Right lobe of liver (tissue), 4 donors: ENCODE measurements at regions not wholly inside any gene's neighbourhood (a gene's known extent, or its start where the extent isn't known, plus 50 kb on each side); places are given as distances from the start of the nearest gene placed in this dataset.

Source experiments
- POLR2A ChIP-seq: fragments of 450-650 bp; IDR thresholded peaks from one replicate; pipeline ENCODE4 v1.6.1; 2017; ENCODE audit warnings: antibody characterized with exemption, mild to moderate bottlenecking
- TF ChIP-seq, protein P1 (sequence below), 4 donors: fragments of 200-600 bp in 3 of 4; fragments of 450-650 bp in 1 of 4; IDR thresholded peaks; one replicate each; pipeline versions ENCODE4 v1.5.1 to v1.8.0; 2016 to 2022; ENCODE audit warnings: antibody characterized with exemption in 4 of 4, mild to moderate bottlenecking in 2 of 4
- donor health status: DM: no; HTN: no; CAD: no.
- donor health status: DM: no; HTN: no; CAD: no.
- donor health status: DM: no; HTN: yes; CAD: no.

DNA sequence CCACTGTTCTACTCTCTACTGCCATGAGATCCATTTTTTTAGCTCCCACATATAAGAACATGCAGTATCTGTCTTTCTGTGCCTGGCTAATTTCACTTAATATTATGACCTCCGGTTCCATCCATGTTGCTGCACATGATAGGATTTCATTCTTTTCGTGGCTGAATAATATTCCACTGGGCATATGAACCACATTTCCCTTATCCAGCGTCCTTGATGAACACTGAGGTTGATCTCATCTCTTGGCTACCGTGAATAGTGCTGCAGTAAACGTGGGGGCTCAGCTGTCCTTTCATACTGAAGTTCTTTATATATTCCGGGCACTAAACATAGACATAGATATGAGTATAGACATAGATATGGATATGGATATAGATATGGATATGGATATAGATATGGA, 109.3 kb upstream of the TNRC6C start:
- TF ChIP-seq, protein P1, sequence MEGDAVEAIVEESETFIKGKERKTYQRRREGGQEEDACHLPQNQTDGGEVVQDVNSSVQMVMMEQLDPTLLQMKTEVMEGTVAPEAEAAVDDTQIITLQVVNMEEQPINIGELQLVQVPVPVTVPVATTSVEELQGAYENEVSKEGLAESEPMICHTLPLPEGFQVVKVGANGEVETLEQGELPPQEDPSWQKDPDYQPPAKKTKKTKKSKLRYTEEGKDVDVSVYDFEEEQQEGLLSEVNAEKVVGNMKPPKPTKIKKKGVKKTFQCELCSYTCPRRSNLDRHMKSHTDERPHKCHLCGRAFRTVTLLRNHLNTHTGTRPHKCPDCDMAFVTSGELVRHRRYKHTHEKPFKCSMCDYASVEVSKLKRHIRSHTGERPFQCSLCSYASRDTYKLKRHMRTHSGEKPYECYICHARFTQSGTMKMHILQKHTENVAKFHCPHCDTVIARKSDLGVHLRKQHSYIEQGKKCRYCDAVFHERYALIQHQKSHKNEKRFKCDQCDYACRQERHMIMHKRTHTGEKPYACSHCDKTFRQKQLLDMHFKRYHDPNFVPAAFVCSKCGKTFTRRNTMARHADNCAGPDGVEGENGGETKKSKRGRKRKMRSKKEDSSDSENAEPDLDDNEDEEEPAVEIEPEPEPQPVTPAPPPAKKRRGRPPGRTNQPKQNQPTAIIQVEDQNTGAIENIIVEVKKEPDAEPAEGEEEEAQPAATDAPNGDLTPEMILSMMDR (IDR thresholded peaks at IDR 0.05): no peak
- no peak for TF ChIP-seq POLR2A
